Tibial nerve (tissue), 4 donors: ENCODE measurements at regions not wholly inside any gene's neighbourhood (a gene's known extent, or its start where the extent isn't known, plus 50 kb on each side); places are given as distances from the start of the nearest gene placed in this dataset.
A peak's percentile ranks its signal among the peaks of the same experiment; 100 is the strongest.

Experiments used
- EP300 ChIP-seq, 2 donors: sonication (generic); formaldehyde crosslinking; IDR thresholded peaks; one replicate each; pipeline ENCODE4 v1.6.1; 2017; ENCODE audit warnings: antibody characterized with exemption in 2 of 2, mild to moderate bottlenecking in 1 of 2
- POLR2A ChIP-seq, 2 donors: fragments of 450-650 bp; IDR thresholded peaks; one replicate each; pipeline ENCODE4 v1.6.1; 2017; ENCODE audit warnings: antibody characterized with exemption in 2 of 2, mild to moderate bottlenecking in 2 of 2, moderate library complexity in 2 of 2
- TF ChIP-seq, protein P1 (sequence below), 5 experiments: fragments of 200-600 bp in 3 of 5; fragments of 450-650 bp in 2 of 5; sonication (generic) in 3 of 5; IDR thresholded peaks; one replicate each; pipeline ENCODE4 v1.5.1; 2016 to 2019; ENCODE audit warnings: antibody characterized with exemption in 5 of 5, mild to moderate bottlenecking in 3 of 5, moderate library complexity in 2 of 5

DNA sequence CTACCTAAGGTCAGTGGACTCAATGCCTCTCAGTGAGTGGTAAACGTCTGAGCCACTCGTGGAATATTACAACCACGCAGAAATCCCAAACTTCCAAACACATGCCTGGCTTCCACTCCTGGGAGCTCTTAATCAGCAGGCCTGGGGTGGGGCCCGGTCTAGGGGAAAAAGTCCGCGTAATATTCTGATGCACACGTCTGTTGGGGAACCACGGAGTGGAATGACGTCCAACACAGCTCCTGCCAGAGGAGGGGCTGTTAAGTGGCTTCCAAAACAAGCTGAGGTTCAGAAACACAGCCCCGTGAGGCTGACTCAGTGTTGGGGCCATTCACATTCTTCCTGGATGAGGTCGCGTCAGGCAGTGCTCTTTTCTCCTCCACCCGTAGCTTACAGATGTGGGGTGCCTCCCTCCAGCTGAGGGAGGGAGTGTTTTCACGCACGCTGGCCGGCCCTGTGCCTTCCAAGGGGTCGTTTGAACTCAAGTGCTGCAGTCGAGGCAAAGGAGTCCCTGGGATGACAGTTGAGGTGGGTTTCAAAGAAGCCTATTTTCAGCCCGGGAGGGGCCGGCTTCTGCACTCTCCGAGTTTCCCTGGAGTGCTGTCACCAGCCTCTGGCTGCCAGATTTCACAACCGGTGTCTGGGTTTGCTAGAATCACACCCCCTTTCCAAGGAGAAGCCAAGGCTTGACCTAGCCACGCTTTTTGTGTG is 73.1 kb downstream of the ACKR3 start:
- TF ChIP-seq POLR2A (IDR thresholded peaks at IDR 0.05) (no peak), EP300 (IDR thresholded peaks at IDR 0.05) (peak; percentile 90 to 97)
- TF ChIP-seq, protein P1, sequence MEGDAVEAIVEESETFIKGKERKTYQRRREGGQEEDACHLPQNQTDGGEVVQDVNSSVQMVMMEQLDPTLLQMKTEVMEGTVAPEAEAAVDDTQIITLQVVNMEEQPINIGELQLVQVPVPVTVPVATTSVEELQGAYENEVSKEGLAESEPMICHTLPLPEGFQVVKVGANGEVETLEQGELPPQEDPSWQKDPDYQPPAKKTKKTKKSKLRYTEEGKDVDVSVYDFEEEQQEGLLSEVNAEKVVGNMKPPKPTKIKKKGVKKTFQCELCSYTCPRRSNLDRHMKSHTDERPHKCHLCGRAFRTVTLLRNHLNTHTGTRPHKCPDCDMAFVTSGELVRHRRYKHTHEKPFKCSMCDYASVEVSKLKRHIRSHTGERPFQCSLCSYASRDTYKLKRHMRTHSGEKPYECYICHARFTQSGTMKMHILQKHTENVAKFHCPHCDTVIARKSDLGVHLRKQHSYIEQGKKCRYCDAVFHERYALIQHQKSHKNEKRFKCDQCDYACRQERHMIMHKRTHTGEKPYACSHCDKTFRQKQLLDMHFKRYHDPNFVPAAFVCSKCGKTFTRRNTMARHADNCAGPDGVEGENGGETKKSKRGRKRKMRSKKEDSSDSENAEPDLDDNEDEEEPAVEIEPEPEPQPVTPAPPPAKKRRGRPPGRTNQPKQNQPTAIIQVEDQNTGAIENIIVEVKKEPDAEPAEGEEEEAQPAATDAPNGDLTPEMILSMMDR (IDR thresholded peaks at IDR 0.05): peak in 1 of 5 experiments; percentile 22
